Mesenchymal stem cell (in vitro differentiated cells and primary cell): ENCODE measurements at regions not wholly inside any gene's neighbourhood (a gene's known extent, or its start where the extent isn't known, plus 50 kb on each side); places are given as distances from the start of the nearest gene placed in this dataset.

ENCODE experiments used
- DNase-seq: peaks from one replicate; pipeline ENCODE4 v3.0.0-alpha.2; 2013
- H2AFZ ChIP-seq: one replicate; pipeline ENCODE4 v1.6.1; 2013; ENCODE audit warnings: low read depth, mild to moderate bottlenecking, control low read depth, inconsistent platforms, low read length, moderate library complexity
- H2AK5ac ChIP-seq: 2 replicates; pipeline ENCODE4 v1.6.1; 2013; ENCODE audit warnings: low read length, moderate library complexity, mild to moderate bottlenecking, inconsistent platforms; ENCODE audit not compliant: severe bottlenecking
- H2BK120ac ChIP-seq: one replicate; pipeline ENCODE4 v1.6.1; 2013; ENCODE audit warnings: low read depth, mild to moderate bottlenecking, inconsistent platforms, low read length, moderate library complexity
- H2BK12ac ChIP-seq, 2 experiments: one replicate each; pipeline ENCODE4 v1.6.1; 2013; ENCODE audit warnings: inconsistent platforms in 2 of 2, low read length in 2 of 2, mild to moderate bottlenecking in 2 of 2, moderate library complexity in 2 of 2, control low read depth in 1 of 2
- H2BK15ac ChIP-seq: one replicate; pipeline ENCODE4 v1.6.1; 2013; ENCODE audit warnings: mild to moderate bottlenecking, low read depth, inconsistent platforms; ENCODE audit not compliant: poor library complexity, severe bottlenecking
- H2BK5ac ChIP-seq: 2 replicates; pipeline ENCODE4 v1.6.1; 2013; ENCODE audit warnings: low read depth, mild to moderate bottlenecking, low read length, control low read depth, inconsistent platforms; ENCODE audit not compliant: poor library complexity, severe bottlenecking
- H3K14ac ChIP-seq, 2 experiments: one replicate each; pipeline ENCODE4 v1.6.1; 2013; ENCODE audit warnings: inconsistent platforms in 2 of 2, low read length in 2 of 2, control low read depth in 1 of 2, mild to moderate bottlenecking in 1 of 2, moderate library complexity in 1 of 2
- H3K18ac ChIP-seq, 2 experiments: one replicate each; pipeline ENCODE4 v1.6.1; 2013; ENCODE audit warnings: inconsistent platforms in 2 of 2, low read length in 2 of 2, control low read depth in 1 of 2, low read depth in 1 of 2, mild to moderate bottlenecking in 1 of 2
- H3K23ac ChIP-seq, 2 experiments: one replicate each; pipeline ENCODE4 v1.6.1; 2013; ENCODE audit warnings: inconsistent platforms in 2 of 2, low read length in 2 of 2, mild to moderate bottlenecking in 2 of 2, moderate library complexity in 2 of 2, control low read depth in 1 of 2
- H3K27ac ChIP-seq: 2 replicates; pipeline ENCODE4 v1.5.1; 2013; ENCODE audit warnings: mild to moderate bottlenecking, moderate library complexity, low read length, control low read depth, inconsistent platforms; ENCODE audit not compliant: poor library complexity, severe bottlenecking
- H3K27me3 ChIP-seq, 2 experiments: 2 replicates each; pipeline versions ENCODE4 v1.6.1 to v1.7.0; 2013; ENCODE audit warnings: low read length in 2 of 2, mild to moderate bottlenecking in 2 of 2, moderate library complexity in 2 of 2, control low read depth in 1 of 2, inconsistent platforms in 1 of 2; ENCODE audit not compliant: control insufficient read depth in 1 of 2, insufficient read depth in 1 of 2
- H3K36me3 ChIP-seq, 2 experiments: 2 replicates each; pipeline versions ENCODE4 v1.6.1 to v1.7.0; 2013; ENCODE audit warnings: low read length in 2 of 2, control low read depth in 1 of 2, inconsistent platforms in 1 of 2, low read depth in 1 of 2, mild to moderate bottlenecking in 1 of 2; ENCODE audit not compliant: insufficient read depth in 2 of 2, control insufficient read depth in 1 of 2
- H3K4ac ChIP-seq, 2 experiments: one replicate each; pipeline ENCODE4 v1.6.1; 2013; ENCODE audit warnings: inconsistent platforms in 2 of 2, low read length in 2 of 2, mild to moderate bottlenecking in 2 of 2, moderate library complexity in 2 of 2, control low read depth in 1 of 2, low read depth in 1 of 2
- H3K4me1 ChIP-seq: 2 replicates; pipeline ENCODE4 v1.6.1; 2013; ENCODE audit warnings: low read depth, low read length, control low read depth; ENCODE audit not compliant: control insufficient read depth, insufficient read depth
- H3K4me2 ChIP-seq: 2 replicates; pipeline ENCODE4 v1.6.1; 2013; ENCODE audit warnings: low read length, mild to moderate bottlenecking, inconsistent platforms; ENCODE audit not compliant: poor library complexity, severe bottlenecking
- H3K4me3 ChIP-seq, 2 experiments: 2 replicates each; pipeline versions ENCODE4 v1.5.1 to v1.7.0; 2013; ENCODE audit warnings: low read length in 2 of 2, mild to moderate bottlenecking in 2 of 2, control low read depth in 1 of 2, low read depth in 1 of 2; ENCODE audit not compliant: insufficient read depth in 1 of 2
- H3K79me1 ChIP-seq: replicated peaks from 2 replicates; pipeline ENCODE4 v1.6.1; 2013; ENCODE audit warnings: mild to moderate bottlenecking, control low read depth, low read length, inconsistent platforms; ENCODE audit not compliant: poor library complexity, severe bottlenecking
- H3K9ac ChIP-seq: 2 replicates; pipeline ENCODE4 v1.7.0; 2013; ENCODE audit warnings: mild to moderate bottlenecking, low read length, moderate library complexity
- H3K9me3 ChIP-seq: 2 replicates; pipeline ENCODE4 v1.7.0; 2013; ENCODE audit warnings: mild to moderate bottlenecking, low read length; ENCODE audit not compliant: control insufficient read depth
- H4K8ac ChIP-seq: one replicate; pipeline ENCODE4 v1.6.1; 2013; ENCODE audit warnings: inconsistent platforms, mild to moderate bottlenecking, low read length, moderate library complexity
- H4K91ac ChIP-seq: one replicate; pipeline ENCODE4 v1.6.1; 2013; ENCODE audit warnings: mild to moderate bottlenecking, low read length, inconsistent platforms
- whole genome bisulfite sequencing: methylation state at CpG from one replicate; pipeline ENCODE4 v1.1.7; 2013; ENCODE audit warnings: mixed read lengths; 5-methylcytosine and 5-hydroxymethylcytosine counted together

DNA sequence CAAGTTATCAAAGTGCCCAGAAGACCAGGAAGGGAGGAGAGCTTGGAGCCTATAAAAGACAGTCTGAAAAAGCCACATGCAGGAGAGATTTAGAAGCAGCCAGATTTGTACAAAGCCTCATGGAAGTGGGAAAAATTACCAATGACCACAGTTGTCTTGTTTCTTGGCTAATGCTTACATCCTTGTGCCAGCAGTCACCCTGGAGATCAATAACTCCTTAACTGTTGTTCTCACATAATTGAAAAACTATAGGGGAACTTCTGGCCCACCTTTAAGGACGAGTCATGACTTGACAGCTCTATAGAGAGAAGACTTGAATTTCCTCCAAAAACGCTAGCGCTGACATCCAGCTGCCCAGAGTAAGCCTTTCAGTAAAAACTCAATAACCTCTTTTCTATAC, 313.1 kb downstream of the GALC start:
- H2BK12ac ChIP-seq: no peak overlapping the region
- H3K36me3 ChIP-seq: no peaks in the 10 kb centered on the region
- no peak overlapping the region for H4K91ac ChIP-seq
- WGBS: 85% methylated on average over 3 of the region's 3 CpGs
- peaks cover 20% of the 10 kb centered on the region for H3K9me3 ChIP-seq
- H2AFZ ChIP-seq: no peak overlapping the region
- H4K8ac ChIP-seq: no peak overlapping the region
- no peak for DNase-seq
- no peak overlapping the region for H2BK120ac ChIP-seq
- H2BK15ac ChIP-seq: no peak overlapping the region
- no peak overlapping the region for H3K23ac ChIP-seq
- H3K27ac ChIP-seq: no peak overlapping the region
- H3K9ac ChIP-seq: no peak overlapping the region
- H2BK5ac ChIP-seq: no peak overlapping the region
- H3K4me1 ChIP-seq: no peaks in the 10 kb centered on the region
- no peak overlapping the region for H3K14ac ChIP-seq
- H3K4me3 ChIP-seq: no peak overlapping the region
- H3K18ac ChIP-seq: no peak overlapping the region
- no peak overlapping the region for H3K4ac ChIP-seq
- H3K27me3 ChIP-seq: no peaks in the 10 kb centered on the region
- H3K4me2 ChIP-seq: no peak overlapping the region
- no peaks in the 10 kb centered on the region for H3K79me1 ChIP-seq
- H2AK5ac ChIP-seq: no peak overlapping the region

- H3K23ac ChIP-seq: no peak overlapping the region
- H2BK15ac ChIP-seq: no peak overlapping the region
These were observed 314.4 kb downstream of the GALC start for GRCh38 chr14:87678624-87679023.

DNA sequence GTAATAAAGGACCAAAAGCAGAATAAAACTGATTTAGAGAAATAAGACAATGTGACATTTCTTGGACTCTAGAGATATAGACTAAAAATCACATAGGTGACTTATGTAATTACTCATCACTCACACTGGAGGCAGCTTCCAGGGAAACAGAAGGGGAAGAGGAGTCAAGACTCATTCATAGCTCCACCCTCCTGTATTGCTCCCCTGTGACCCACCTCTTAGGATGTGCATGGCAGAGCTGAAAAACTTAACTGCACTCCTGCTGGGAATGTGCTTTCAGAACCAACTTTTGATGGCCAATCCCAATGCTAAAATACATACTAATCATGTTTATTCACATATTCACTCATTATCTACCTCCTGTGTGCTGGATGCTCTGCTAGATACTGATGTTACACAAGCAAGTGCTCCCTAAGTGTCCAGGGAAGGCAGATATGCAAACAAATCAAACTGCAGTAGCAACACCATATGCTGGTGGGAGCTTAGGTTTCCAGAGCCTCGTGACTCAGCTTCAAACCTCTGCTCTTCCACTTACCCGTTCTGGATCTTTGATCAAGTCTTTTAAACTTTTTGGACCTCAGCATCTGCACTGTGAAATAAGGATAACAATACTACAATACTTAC, 316.1 kb downstream of the GALC start:
- H3K27ac ChIP-seq: no peak overlapping the region
- no peaks in the 10 kb centered on the region for H3K36me3 ChIP-seq
- no peak overlapping the region for H2BK15ac ChIP-seq
- no peak overlapping the region for H4K91ac ChIP-seq
- no peak overlapping the region for H3K4ac ChIP-seq
- no peak overlapping the region for H2AFZ ChIP-seq
- H4K8ac ChIP-seq: no peak overlapping the region
- H2BK120ac ChIP-seq: no peak overlapping the region
- WGBS: 82% methylated on average over 1 of the region's 2 CpGs
- H3K27me3 ChIP-seq: no peaks in the 10 kb centered on the region
- no peaks in the 10 kb centered on the region for H3K79me1 ChIP-seq
- no peak overlapping the region for H2BK12ac ChIP-seq
- no peak overlapping the region for H3K18ac ChIP-seq
- no peak overlapping the region for H3K9ac ChIP-seq
- no peak overlapping the region for H3K23ac ChIP-seq
- H3K14ac ChIP-seq: no peak overlapping the region
- no peak overlapping the region for H3K4me2 ChIP-seq
- H3K4me1 ChIP-seq: no peaks in the 10 kb centered on the region
- no peak for DNase-seq
- no peak overlapping the region for H3K4me3 ChIP-seq
- H2AK5ac ChIP-seq: no peak overlapping the region
- H2BK5ac ChIP-seq: no peak overlapping the region
- H3K9me3 ChIP-seq: no peaks in the 10 kb centered on the region

More at GRCh38 chr14:87678624-87679023, 314.4 kb downstream of the GALC start:
- Histone ChIP-seq H2AFZ (no peak overlapping the region), H3K4me3 (no peak overlapping the region), H4K91ac (no peak overlapping the region), H3K18ac (no peak overlapping the region), H3K9me3 (peaks cover 11% of the 10 kb centered on the region), H3K79me1 (no peaks in the 10 kb centered on the region), H3K14ac (no peak overlapping the region), H3K4me2 (no peak overlapping the region), H3K9ac (no peak overlapping the region), H2AK5ac (no peak overlapping the region), H2BK120ac (no peak overlapping the region), H3K4me1 (no peaks in the 10 kb centered on the region), H3K27ac (no peak overlapping the region), H3K36me3 (no peaks in the 10 kb centered on the region), H4K8ac (no peak overlapping the region), H3K4ac (no peak overlapping the region), H2BK5ac (no peak overlapping the region), H2BK12ac (no peak overlapping the region), H3K27me3 (no peaks in the 10 kb centered on the region)
- DNase-seq: no peak
- WGBS: 69% methylated on average over 2 of the region's 4 CpGs

DNA sequence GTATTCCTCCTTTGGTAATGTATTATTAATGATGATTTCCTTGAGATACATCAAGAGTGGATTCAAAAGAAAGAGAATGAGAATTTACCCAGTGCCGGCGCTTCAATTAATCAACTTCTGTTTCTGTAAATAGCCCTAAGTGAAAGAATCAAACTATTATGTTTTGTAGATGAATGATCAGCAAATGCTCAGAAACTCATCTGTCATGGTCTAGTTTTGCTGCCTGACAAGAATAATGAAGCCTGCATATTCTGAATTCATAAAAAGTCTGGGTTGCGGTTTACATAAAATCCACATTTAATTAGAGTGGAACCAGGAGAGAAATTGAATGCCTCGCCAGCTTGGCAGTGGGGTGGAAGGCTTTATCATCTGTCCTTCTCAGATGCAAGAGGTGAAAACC, 325.3 kb downstream of the GALC start:
- 93% methylated on average over 2 of the region's 4 CpGs for WGBS

More for the DNA sequence above, 325.3 kb downstream of the GALC start:
- H3K4me1 ChIP-seq: no peaks in the 10 kb centered on the region
- no peak overlapping the region for H2BK120ac ChIP-seq
- no peaks in the 10 kb centered on the region for H3K79me1 ChIP-seq
- H3K36me3 ChIP-seq: no peaks in the 10 kb centered on the region
- no peak overlapping the region for H3K27ac ChIP-seq
- H3K14ac ChIP-seq: no peak overlapping the region
- no peak overlapping the region for H3K4me2 ChIP-seq
- H3K23ac ChIP-seq: no peak overlapping the region
- no peak overlapping the region for H3K4me3 ChIP-seq
- no peak overlapping the region for H3K9ac ChIP-seq
- H2BK15ac ChIP-seq: no peak overlapping the region
- no peak overlapping the region for H3K18ac ChIP-seq
- H3K4ac ChIP-seq: no peak overlapping the region
- no peak for DNase-seq
- H2AK5ac ChIP-seq: no peak overlapping the region
- H3K9me3 ChIP-seq: no peaks in the 10 kb centered on the region
- H4K8ac ChIP-seq: no peak overlapping the region
- H2BK12ac ChIP-seq: no peak overlapping the region
- no peak overlapping the region for H2BK5ac ChIP-seq
- no peak overlapping the region for H2AFZ ChIP-seq
- no peak overlapping the region for H4K91ac ChIP-seq
- no peaks in the 10 kb centered on the region for H3K27me3 ChIP-seq
